GM19025 (cell line): ENCODE measurements at regions not wholly inside any gene's neighbourhood (a gene's known extent, or its start where the extent isn't known, plus 50 kb on each side); places are given as distances from the start of the nearest gene placed in this dataset.
A peak's percentile ranks its signal among the peaks of the same experiment; 100 is the strongest.
"Not testable (repeated sequence)": the region's sequence is repeated elsewhere in the genome, so short reads cannot be mapped to it uniquely, and the experiment has no call there.

Source experiments
- ATAC-seq: cut with Tn5 transposase; IDR thresholded peaks from one replicate; pipeline ENCODE4 v1.9.1; 2021; ENCODE audit warnings: mild to moderate bottlenecking, low read depth, moderate library complexity; ENCODE audit not compliant: unreplicated experiment

DNA sequence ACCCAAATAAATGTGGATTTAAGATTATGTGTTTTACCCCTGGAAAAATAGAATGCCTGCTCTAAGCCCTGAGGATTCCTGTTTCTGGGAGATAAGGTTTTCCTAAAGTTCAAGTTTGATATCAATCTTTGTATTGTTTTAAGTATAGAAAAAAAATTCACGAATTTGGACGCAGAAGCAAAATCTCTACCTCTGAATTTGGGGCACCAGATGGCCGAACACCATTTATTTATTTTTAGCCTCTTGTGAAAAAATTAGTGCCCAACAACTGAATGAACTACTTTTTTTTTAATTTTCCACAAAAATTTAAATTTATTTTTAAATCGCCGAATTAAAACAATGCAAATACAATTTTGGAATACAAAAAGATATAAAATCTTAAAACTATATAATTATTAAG, 128.1 kb upstream of the SP4 start:
- no peak for ATAC-seq

GRCh38 chr7:21300692-21301091, 127.2 kb upstream of the SP4 start:
- no peak for ATAC-seq

DNA sequence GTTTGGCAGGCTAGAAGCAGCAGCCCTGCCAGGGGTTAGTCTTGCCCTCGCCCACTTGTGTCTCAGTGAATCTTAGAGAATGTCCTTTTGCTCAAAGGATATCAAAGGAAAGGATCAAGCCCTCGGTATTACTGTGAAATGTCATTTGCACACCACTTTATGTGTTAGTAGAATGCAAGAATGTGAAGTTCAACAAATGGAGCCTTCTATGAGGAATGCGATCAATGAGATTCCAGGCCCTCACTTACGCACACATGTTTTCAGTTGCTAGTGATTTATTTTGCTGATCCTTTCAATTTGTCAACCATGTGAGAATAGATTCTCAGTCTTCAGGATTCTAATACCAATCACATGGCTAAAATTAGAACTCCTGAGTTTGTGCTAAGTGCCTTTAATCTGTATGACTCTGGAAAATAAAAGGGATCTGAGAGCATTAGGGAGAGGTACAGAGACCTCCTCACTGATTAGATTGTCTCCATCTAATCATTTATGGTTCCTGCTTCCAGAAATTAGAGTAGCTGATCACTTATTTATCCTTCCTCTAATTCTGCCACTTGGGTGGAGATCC, 123.0 kb upstream of the SP4 start:
- ATAC-seq = no peak

- ATAC-seq = no peak
These were observed 122.2 kb upstream of the SP4 start for GRCh38 chr7:21305455-21306235.

DNA sequence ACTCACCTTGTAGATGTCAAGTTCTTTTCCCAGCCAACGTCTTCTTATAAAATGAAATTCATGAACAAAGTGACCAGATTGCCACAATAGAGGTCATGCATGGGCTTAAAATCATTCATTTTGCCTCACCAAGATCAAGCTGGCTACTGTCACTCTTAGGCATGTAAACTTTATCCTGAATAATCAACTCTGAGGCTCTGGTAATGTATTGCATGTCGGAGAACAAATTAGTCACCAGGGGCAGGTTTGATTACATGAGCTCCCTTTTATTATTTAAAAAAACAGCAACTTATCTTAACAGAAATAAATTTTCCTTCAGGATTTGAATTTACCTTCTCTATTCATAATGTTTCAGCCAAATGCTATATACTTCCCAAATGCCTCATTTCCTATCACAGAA, 112.9 kb upstream of the SP4 start:
- no peak for ATAC-seq

DNA sequence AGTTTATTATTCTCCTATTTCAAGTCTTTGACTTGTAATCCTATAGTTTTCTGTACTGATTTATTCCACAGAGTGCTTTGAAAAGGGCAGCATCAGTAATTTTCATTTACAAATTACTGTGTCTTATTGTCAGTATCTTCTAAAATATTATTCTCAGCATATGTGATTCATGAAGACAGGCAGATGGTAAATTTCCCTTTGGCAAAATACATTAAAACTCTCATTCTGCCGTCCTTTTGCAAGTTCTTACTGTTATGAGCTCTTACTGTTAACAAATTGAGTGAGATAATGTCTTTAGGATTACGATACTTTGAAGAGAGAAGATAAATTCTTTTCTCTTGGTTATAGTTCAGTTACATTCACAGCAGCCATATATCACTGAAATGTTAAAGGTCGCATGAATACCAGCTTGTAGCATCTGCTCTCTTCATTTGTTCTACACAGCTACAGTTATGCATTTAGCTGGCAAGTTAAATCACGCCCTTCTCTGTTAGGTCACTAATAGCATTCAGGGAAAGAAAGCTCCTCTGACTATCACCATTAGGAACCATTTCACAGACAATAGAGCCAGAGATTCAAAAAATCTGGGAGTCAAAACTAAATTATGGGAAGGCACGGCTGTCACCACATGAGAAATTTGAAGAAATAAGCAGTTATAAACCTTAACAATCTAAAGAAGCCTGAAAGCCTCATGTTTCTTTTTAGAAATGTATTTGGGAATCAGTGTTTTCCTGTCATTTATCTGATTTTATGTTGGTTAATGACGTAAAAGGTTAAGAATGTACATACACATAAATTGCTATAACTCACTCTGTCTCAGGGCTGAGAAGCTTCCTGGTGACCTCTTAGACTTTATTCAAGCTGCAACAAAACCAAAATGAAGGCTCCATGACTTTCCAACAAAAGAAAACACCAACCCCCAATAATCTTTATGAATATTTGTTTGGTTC, 109.6 kb upstream of the SP4 start:
- no peak for ATAC-seq

DNA sequence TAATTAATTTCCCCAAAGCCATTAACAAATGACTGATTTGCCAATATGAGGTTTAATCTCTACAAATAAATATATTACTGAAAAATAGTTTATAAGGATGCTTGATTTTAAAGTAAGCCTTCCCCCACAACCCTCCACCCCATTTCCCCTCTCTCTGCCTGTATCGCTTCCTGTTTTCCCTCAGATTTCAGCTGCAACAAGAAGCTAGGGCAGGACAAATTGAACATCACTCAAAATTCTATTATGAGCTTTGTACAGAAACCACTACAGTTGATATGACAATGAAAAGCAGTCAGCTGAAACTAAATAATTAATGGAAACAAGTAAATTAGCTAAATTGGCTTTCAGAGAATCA, 109.0 kb upstream of the SP4 start:
- no peak for ATAC-seq

- no peak for ATAC-seq
These were observed 101.6 kb upstream of the SP4 start for GRCh38 chr7:21326241-21326640.

- no peak for ATAC-seq
These were observed 101.0 kb upstream of the SP4 start for GRCh38 chr7:21326921-21327320.

DNA sequence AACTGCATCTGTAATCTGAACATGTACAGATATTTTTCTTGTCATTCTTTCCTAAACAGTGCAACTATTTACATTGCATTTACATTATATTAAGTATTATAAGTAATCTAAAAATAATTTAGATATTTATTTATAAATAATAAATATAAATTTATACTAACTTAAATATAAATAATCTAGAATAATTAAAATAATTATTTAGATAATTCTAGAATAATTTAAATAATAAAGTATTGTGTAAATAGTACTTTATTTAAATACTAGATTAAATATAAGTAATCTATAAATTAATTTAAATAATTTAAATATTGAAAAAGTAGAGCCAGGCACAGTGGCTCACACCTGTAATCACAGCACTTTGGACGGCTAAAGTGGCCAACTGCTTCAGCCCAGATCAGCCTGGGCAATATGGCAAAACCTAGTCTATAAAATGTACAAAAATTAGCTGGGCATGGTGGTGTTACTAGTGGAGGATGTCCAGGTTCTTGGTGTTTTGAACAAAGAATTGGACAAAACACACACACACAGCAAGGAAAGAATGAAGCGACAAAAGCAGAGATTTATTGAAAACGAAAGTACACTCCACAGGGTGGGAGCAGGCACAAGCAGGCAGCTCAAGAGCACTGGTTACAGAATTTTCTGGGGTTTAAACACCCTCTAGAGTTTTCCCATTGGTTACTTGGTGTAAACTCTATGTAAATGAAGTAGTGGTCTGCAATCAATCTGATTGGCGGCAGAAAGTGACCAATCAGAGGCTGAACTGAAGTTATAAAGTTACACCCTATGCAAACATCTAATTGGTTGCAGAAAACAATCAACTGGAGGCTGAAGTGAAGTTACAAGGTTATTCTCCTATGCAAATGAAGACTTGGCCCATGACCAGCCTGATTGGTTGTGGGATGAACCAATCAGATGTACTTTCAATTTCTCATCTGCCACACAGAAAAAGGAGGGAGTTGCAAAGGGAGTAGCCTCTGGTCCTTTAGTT, 100.2 kb upstream of the SP4 start:
- ATAC-seq = no peak

DNA sequence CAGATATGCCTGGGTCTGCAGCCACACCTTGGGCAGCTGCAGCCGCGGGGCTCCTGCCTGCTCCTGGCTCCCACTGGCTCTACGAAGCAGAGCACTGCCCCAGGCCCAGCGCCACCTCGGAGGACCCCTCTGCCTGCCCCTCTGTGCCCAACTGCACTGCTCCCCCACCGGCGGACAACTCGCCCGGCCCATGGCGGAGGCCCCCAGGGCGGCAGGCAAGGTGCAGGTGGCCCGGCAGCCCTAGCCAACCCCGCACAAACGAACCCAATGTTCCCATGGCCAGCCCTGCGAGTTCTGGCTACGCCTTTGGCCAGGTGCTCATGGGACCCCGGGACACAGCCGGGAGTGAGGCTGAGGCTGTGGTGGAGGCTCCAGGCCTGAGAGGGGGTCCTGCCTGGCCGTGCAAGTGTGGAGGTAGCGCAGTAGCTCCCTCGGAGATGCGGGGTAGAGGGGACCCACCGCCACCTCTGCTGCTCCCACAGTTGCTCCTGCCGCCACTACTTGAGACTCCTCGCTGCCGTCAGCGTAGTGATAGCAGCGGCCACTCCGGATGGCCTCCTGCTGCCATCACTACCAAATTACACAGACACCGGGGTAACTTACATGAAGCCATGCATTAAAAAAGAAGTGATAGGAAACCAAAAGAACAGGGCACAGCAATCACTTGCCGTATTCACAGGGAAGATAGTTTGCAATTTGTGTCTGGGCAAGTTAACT, 97.3 kb upstream of the SP4 start:
- no peak for ATAC-seq

GRCh38 chr7:21334906-21335305, 93.0 kb upstream of the SP4 start:
- no peak for ATAC-seq

GRCh38 chr7:21336743-21337142, 91.1 kb upstream of the SP4 start:
- ATAC-seq = no peak

DNA sequence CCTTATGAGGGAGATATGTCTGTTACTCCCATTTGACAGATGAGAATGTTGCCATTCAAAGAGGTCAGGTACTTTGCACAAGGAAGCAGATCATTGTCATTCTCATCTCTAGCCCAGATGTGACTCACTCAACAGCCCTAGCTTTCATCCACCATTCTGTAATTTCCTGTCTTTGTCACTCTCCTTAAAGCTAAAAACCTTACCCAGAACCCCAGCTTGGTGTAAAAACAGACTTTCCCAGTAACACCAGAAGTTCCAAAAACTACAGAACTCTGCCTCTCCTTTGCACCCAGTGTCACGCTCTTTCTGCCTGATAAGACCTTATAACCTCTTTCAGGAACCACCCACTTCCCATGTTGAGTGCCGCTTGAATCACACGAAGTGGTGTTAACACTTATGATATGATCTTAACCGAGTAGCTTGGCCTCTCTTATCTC, 89.1 kb upstream of the SP4 start:
- no peak for ATAC-seq

DNA sequence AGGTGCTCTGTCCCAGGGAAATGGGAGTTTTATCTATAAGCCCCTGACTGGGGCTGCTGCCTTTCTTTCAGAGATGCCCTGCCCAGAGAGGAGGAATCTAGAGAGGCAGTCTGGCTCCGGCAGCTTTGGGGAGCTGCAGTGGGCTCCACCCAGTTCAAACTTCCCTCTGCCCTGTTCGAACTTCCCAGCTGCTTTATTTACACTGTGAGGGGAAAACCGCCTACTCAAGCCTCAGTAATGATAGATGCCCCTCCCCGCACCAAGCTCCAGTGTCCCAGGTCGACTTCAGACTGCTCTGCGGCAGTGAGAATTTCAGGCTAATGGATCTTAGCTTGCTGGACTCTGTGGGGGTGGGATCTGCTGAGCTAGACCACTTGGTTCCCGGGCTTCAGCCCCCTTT, 83.0 kb upstream of the SP4 start:
- not testable (repeated sequence) for ATAC-seq

- no peak for ATAC-seq
These were observed 82.5 kb upstream of the SP4 start for GRCh38 chr7:21345361-21345760.

- ATAC-seq = no peak
These were observed 81.6 kb upstream of the SP4 start for GRCh38 chr7:21346297-21346696.

- ATAC-seq = peak; percentile 75
These were observed 75.1 kb upstream of the SP4 start for GRCh38 chr7:21352540-21353387.

DNA sequence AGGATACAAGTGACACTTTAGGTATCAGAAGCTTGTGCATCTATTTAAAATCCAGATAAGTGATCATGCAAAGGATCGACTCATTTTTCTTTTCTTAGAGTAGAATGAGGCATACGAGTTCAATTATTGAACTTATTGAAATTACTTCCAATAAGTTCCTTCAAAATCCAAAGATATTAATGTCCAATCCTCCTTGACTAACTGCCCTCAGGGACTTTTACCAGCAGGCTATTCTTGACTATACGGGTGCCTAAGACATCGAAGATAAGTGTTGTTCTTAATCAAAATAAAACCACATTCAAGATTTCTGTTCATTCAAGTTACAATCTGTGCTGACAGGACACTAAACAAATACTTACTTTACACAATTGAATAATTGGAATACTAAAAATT, 74.5 kb upstream of the SP4 start:
- ATAC-seq = no peak
